BLaER1 treated with 17β-estradiol and CSF1 and Interleukin-3, amounts not matched to agents 10 nM and 100 nM (cell line): ENCODE measurements at regions not wholly inside any gene's neighbourhood (a gene's known extent, or its start where the extent isn't known, plus 50 kb on each side); places are given as distances from the start of the nearest gene placed in this dataset.

Source experiments
- H3K27ac ChIP-seq, 11 experiments: shearing (Covaris generic); formaldehyde crosslinking; 2 replicates each; pipeline ENCODE4 v1.8.1; 2022
- H3K27me3 ChIP-seq, 11 experiments: shearing (Covaris generic); formaldehyde crosslinking; 2 replicates each; pipeline ENCODE4 v1.8.1; 2022
- H3K36me3 ChIP-seq, 11 experiments: shearing (Covaris generic); formaldehyde crosslinking; 2 replicates each; pipeline ENCODE4 v1.8.1; 2022
- H3K4me1 ChIP-seq, 10 experiments: shearing (Covaris generic); formaldehyde crosslinking; 2 replicates each; pipeline ENCODE4 v1.8.1; 2022
- H3K4me2 ChIP-seq, 11 experiments: shearing (Covaris generic); formaldehyde crosslinking; 2 replicates each; pipeline ENCODE4 v1.8.1; 2022
- H3K4me3 ChIP-seq, 10 experiments: shearing (Covaris generic); formaldehyde crosslinking; 2 replicates each; pipeline ENCODE4 v1.8.1; 2022
- H3K9ac ChIP-seq, 11 experiments: shearing (Covaris generic); formaldehyde crosslinking; 2 replicates each; pipeline ENCODE4 v1.8.1; 2022
- H3K9me3 ChIP-seq, 11 experiments: shearing (Covaris generic); formaldehyde crosslinking; replicated peaks in 1 of 11; 2 replicates each; pipeline ENCODE4 v1.8.1; 2022
- H4K20me1 ChIP-seq, 11 experiments: shearing (Covaris generic); formaldehyde crosslinking; 2 replicates each; pipeline ENCODE4 v1.8.1; 2022
- Cebpa-rat ChIP-seq, 11 experiments: shearing (Covaris generic); IDR thresholded peaks; 2 replicates each; pipeline ENCODE4 v1.8.1; 2022

- no peaks in the 10 kb centered on the region for H3K4me1 ChIP-seq
- TF ChIP-seq Cebpa-rat (IDR thresholded peaks at IDR 0.05) = no peak
- H3K36me3 ChIP-seq = no peaks in the 10 kb centered on the region
- no peaks in the 10 kb centered on the region for H4K20me1 ChIP-seq
- no peaks in the 10 kb centered on the region for H3K9me3 ChIP-seq
- no peaks in the 10 kb centered on the region for H3K27me3 ChIP-seq
- H3K4me3 ChIP-seq = no peak overlapping the region
- no peak overlapping the region for H3K9ac ChIP-seq
- H3K4me2 ChIP-seq = no peak overlapping the region
- no peak overlapping the region for H3K27ac ChIP-seq
Measured at GRCh38 chr14:51449681-51450080, 202.0 kb upstream of the FRMD6 start.

- H3K9ac ChIP-seq = no peak overlapping the region
- no peak for TF ChIP-seq Cebpa-rat (IDR thresholded peaks at IDR 0.05)
- no peak overlapping the region for H3K4me3 ChIP-seq
- H3K27me3 ChIP-seq = no peaks in the 10 kb centered on the region
- H3K36me3 ChIP-seq = no peaks in the 10 kb centered on the region
- H3K27ac ChIP-seq = no peak overlapping the region
- H4K20me1 ChIP-seq = no peaks in the 10 kb centered on the region
- H3K4me2 ChIP-seq = no peak overlapping the region
- H3K4me1 ChIP-seq = no peaks in the 10 kb centered on the region
- no peaks in the 10 kb centered on the region for H3K9me3 ChIP-seq
Measured at GRCh38 chr14:51451561-51451960, 200.1 kb upstream of the FRMD6 start.

- no peak for TF ChIP-seq Cebpa-rat (IDR thresholded peaks at IDR 0.05)
- Histone ChIP-seq H3K9me3 (no peaks in the 10 kb centered on the region), H3K4me2 (no peak overlapping the region), H3K36me3 (no peaks in the 10 kb centered on the region), H3K4me1 (no peaks in the 10 kb centered on the region), H3K9ac (no peak overlapping the region), H4K20me1 (no peaks in the 10 kb centered on the region), H3K4me3 (no peak overlapping the region), H3K27me3 (no peaks in the 10 kb centered on the region), H3K27ac (no peak overlapping the region)
Measured at GRCh38 chr14:51453869-51454268, 197.8 kb upstream of the FRMD6 start.

DNA sequence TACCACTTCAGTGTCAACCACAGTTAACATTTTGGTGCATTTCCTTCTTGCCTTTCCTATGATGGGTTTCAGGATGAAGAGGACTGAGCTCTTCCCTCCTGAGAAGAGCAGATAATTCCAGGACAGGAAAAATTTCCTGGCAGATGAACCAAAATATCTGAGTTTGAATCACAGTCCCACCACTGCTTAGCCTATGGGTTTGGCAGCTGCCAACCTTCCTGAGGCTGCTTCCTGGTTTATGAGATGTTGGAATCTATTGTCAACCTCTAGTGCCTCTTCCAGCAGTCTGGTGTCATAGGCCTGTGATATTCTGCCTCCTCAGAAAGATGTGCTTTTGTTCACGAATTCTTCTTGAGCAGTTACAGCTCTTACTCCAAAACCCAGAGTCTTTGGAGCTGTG, 197.4 kb upstream of the FRMD6 start:
- Histone ChIP-seq H3K27me3 (no peaks in the 10 kb centered on the region), H3K9me3 (no peaks in the 10 kb centered on the region), H3K4me2 (no peak overlapping the region), H3K36me3 (no peaks in the 10 kb centered on the region), H3K9ac (no peak overlapping the region), H3K27ac (no peak overlapping the region), H4K20me1 (no peaks in the 10 kb centered on the region), H3K4me3 (no peak overlapping the region), H3K4me1 (no peaks in the 10 kb centered on the region)
- no peak for TF ChIP-seq Cebpa-rat (IDR thresholded peaks at IDR 0.05)

DNA sequence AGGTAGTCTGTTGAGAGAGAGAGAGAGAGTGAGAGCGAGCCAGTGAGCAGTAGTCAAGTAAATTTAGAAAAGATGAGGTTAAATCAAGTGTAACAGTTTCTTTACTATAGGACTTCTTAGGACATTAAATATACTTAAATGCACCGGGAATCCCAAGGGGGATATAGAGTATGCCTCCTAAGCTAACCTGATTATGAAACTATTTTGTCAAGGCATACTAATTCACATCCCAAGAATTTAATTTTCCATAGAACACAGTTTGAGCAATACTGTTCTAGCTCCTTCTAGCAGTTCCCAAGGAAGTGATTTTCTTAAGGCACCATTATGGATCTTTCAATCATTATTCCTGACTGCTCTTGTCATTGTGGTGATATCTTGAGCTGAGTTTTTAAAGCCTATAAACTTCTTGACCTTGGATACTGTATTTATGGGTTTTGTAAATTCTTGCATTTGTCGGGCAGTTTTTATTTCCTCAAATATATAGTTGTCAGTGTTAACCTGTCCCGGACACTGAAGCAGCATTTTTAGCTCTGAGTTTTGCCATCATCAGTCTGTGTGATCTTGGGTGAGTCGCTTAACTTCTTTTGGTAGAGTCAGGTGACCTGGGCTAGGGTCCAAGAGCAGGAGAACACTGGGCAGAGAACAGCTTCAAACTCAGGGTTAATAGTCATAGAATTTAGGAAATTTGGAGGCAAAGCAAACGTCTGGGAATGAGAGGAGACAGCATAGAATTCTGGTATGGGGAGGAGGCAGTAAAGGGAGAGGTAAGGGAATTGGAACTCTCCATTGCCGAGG, 196.5 kb upstream of the FRMD6 start:
- no peak for TF ChIP-seq Cebpa-rat (IDR thresholded peaks at IDR 0.05)
- H3K4me2 ChIP-seq = no peak overlapping the region
- H4K20me1 ChIP-seq = no peaks in the 10 kb centered on the region
- no peak overlapping the region for H3K9ac ChIP-seq
- no peaks in the 10 kb centered on the region for H3K27me3 ChIP-seq
- no peak overlapping the region for H3K27ac ChIP-seq
- no peaks in the 10 kb centered on the region for H3K9me3 ChIP-seq
- no peaks in the 10 kb centered on the region for H3K4me1 ChIP-seq
- H3K4me3 ChIP-seq = no peak overlapping the region
- no peaks in the 10 kb centered on the region for H3K36me3 ChIP-seq

GRCh38 chr14:51457843-51458562, 193.7 kb upstream of the FRMD6 start:
- H3K9me3 ChIP-seq = no peaks in the 10 kb centered on the region
- no peaks in the 10 kb centered on the region for H3K36me3 ChIP-seq
- H3K9ac ChIP-seq = no peak overlapping the region
- H3K4me1 ChIP-seq = no peaks in the 10 kb centered on the region
- no peak overlapping the region for H3K4me3 ChIP-seq
- H3K4me2 ChIP-seq = no peak overlapping the region
- no peak overlapping the region for H3K27ac ChIP-seq
- no peaks in the 10 kb centered on the region for H3K27me3 ChIP-seq
- no peak for TF ChIP-seq Cebpa-rat (IDR thresholded peaks at IDR 0.05)
- H4K20me1 ChIP-seq = no peaks in the 10 kb centered on the region

- Histone ChIP-seq H3K4me1 (no peaks in the 10 kb centered on the region), H3K9me3 (no peaks in the 10 kb centered on the region), H3K27ac (no peak overlapping the region), H3K36me3 (no peaks in the 10 kb centered on the region), H3K27me3 (no peaks in the 10 kb centered on the region), H3K9ac (no peak overlapping the region), H3K4me2 (no peak overlapping the region), H3K4me3 (no peak overlapping the region), H4K20me1 (no peaks in the 10 kb centered on the region)
- no peak for TF ChIP-seq Cebpa-rat (IDR thresholded peaks at IDR 0.05)
Measured at GRCh38 chr14:51458563-51458955, 193.2 kb upstream of the FRMD6 start.

DNA sequence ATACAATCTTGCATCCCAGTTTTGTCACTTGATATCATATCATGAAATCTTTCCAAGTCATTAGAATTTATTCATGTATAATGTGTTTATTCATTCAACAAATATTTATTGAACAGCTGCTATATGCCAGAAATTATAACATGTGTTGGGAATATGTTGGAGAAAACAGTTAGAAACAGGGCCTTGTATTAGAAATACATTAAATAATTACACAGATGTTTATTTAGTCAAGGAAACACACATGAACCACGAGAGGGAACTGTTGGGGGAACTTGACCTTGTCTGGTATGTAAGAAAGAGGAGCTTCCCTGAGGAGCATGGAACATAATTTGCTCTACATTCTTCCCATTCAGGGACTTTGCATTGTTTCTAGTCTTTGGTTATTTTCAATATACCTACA, 191.7 kb upstream of the FRMD6 start:
- no peak overlapping the region for H3K9ac ChIP-seq
- H4K20me1 ChIP-seq = no peaks in the 10 kb centered on the region
- H3K4me2 ChIP-seq = no peak overlapping the region
- H3K27me3 ChIP-seq = no peaks in the 10 kb centered on the region
- H3K9me3 ChIP-seq = no peaks in the 10 kb centered on the region
- H3K4me1 ChIP-seq = no peaks in the 10 kb centered on the region
- no peak overlapping the region for H3K27ac ChIP-seq
- H3K4me3 ChIP-seq = no peak overlapping the region
- H3K36me3 ChIP-seq = no peaks in the 10 kb centered on the region
- no peak for TF ChIP-seq Cebpa-rat (IDR thresholded peaks at IDR 0.05)

GRCh38 chr14:51462182-51462581, 189.5 kb upstream of the FRMD6 start:
- Histone ChIP-seq H3K4me2 (no peak overlapping the region), H3K4me1 (no peaks in the 10 kb centered on the region), H3K9ac (no peak overlapping the region), H3K27ac (no peak overlapping the region), H3K27me3 (no peaks in the 10 kb centered on the region), H3K4me3 (no peak overlapping the region), H4K20me1 (no peaks in the 10 kb centered on the region), H3K36me3 (no peaks in the 10 kb centered on the region), H3K9me3 (no peaks in the 10 kb centered on the region; a peak in 1 of 22 replicates)
- TF ChIP-seq Cebpa-rat (IDR thresholded peaks at IDR 0.05) = no peak

DNA sequence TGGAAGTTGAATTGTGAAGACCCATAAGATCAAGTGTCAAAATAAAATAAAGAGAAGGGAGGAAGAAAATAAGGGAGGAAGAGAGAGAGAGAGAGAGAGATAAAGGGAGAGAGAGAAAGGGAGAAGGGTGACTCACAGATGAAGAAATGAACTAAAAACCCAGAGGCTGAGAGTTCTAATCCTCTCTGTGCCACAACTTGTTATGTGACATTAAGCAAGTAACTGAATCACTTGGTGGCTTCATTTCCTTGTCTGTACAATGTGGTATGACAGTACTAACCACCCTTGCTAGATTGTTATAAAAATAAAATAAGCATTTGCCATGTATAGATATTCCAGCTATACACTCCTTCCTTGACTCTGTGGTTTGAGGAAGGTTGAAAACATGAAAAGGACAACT, 189.0 kb upstream of the FRMD6 start:
- H3K4me1 ChIP-seq = no peaks in the 10 kb centered on the region
- H3K4me3 ChIP-seq = no peak overlapping the region
- no peak overlapping the region for H3K4me2 ChIP-seq
- TF ChIP-seq Cebpa-rat (IDR thresholded peaks at IDR 0.05) = no peak
- H3K9ac ChIP-seq = no peak overlapping the region
- H3K9me3 ChIP-seq = peaks cover 0 to 5% (median 4%) of the 10 kb centered on the region in 11 experiments; a peak in 4 of 22 replicates
- no peak overlapping the region for H3K27ac ChIP-seq
- H4K20me1 ChIP-seq = no peaks in the 10 kb centered on the region
- no peaks in the 10 kb centered on the region for H3K36me3 ChIP-seq
- no peaks in the 10 kb centered on the region for H3K27me3 ChIP-seq
